DMS153 (cell line): ENCODE measurements at regions not wholly inside any gene's neighbourhood (a gene's known extent, or its start where the extent isn't known, plus 50 kb on each side); places are given as distances from the start of the nearest gene placed in this dataset.
A peak's percentile ranks its signal among the peaks of the same experiment; 100 is the strongest.
"Not testable (repeated sequence)": the region's sequence is repeated elsewhere in the genome, so short reads cannot be mapped to it uniquely, and the experiment has no call there.

Experiments
- DNase-seq: peaks from one replicate; lab custom pipeline; 2025; lab: John Stamatoyannopoulos, UW

GRCh38 chr7:68700414-68700813 is 897.9 kb upstream of the AUTS2 start:
- DNase-seq, result no peak

GRCh38 chr7:68706291-68706690 is 892.0 kb upstream of the AUTS2 start:
- no peak for DNase-seq

- DNase-seq, result no peak
These were observed 891.1 kb upstream of the AUTS2 start for GRCh38 chr7:68707159-68707558.

- DNase-seq, result no peak
These were observed 890.3 kb upstream of the AUTS2 start for GRCh38 chr7:68707958-68708357.

- DNase-seq, result no peak
These were observed 885.2 kb upstream of the AUTS2 start for GRCh38 chr7:68712956-68713495.

GRCh38 chr7:68714135-68714534 is 884.1 kb upstream of the AUTS2 start:
- not testable (repeated sequence) for DNase-seq

GRCh38 chr7:68715907-68716306 is 882.4 kb upstream of the AUTS2 start:
- no peak for DNase-seq

GRCh38 chr7:68717176-68717575 is 881.1 kb upstream of the AUTS2 start:
- DNase-seq, result no peak

- no peak for DNase-seq
These were observed 880.2 kb upstream of the AUTS2 start for GRCh38 chr7:68718097-68718551.

GRCh38 chr7:68720697-68721096 is 877.6 kb upstream of the AUTS2 start:
- no peak for DNase-seq

- DNase-seq, result peak; percentile 48
These were observed 876.2 kb upstream of the AUTS2 start for GRCh38 chr7:68722044-68722443.

GRCh38 chr7:68724965-68725364 is 873.3 kb upstream of the AUTS2 start:
- DNase-seq, result no peak

- no peak for DNase-seq
These were observed 872.2 kb upstream of the AUTS2 start for GRCh38 chr7:68725843-68726785.

- not testable (repeated sequence) for DNase-seq
These were observed 869.6 kb upstream of the AUTS2 start for GRCh38 chr7:68728720-68729119.

- peak; percentile 56 for DNase-seq
These were observed 868.9 kb upstream of the AUTS2 start for GRCh38 chr7:68729371-68729770.

- peak; percentile 48 for DNase-seq
These were observed 868.1 kb upstream of the AUTS2 start for GRCh38 chr7:68730194-68730593.

- DNase-seq, result peak; percentile 96
These were observed 867.3 kb upstream of the AUTS2 start for GRCh38 chr7:68730964-68731363.

GRCh38 chr7:68733219-68734153 is 864.8 kb upstream of the AUTS2 start:
- DNase-seq, result no peak

- DNase-seq, result no peak
These were observed 863.8 kb upstream of the AUTS2 start for GRCh38 chr7:68734431-68734830.

GRCh38 chr7:68739306-68739705 is 859.0 kb upstream of the AUTS2 start:
- no peak for DNase-seq

GRCh38 chr7:68744036-68744435 is 854.2 kb upstream of the AUTS2 start:
- DNase-seq, result no peak
